Lung microvascular endothelial cell (primary cell): ENCODE measurements at regions not wholly inside any gene's neighbourhood (a gene's known extent, or its start where the extent isn't known, plus 50 kb on each side); places are given as distances from the start of the nearest gene placed in this dataset.
A peak's percentile ranks its signal among the peaks of the same experiment; 100 is the strongest.

Source experiments
- DNase-seq, 2 donors: peaks; one replicate each; pipeline versions ENCODE4 v3.0.0 to v3.0.0-alpha.2; 2010; ENCODE audit warnings: low read depth in 2 of 2

- no peak for DNase-seq
Observed at GRCh38 chr11:123378096-123378495, 52.0 kb upstream of the GRAMD1B start.

GRCh38 chr11:123377355-123377754 lies 52.7 kb upstream of the GRAMD1B start:
- no peak for DNase-seq

- DNase-seq: no peak
Observed at GRCh38 chr11:123375832-123376231, 54.2 kb upstream of the GRAMD1B start.

- DNase-seq: no peak
Observed at GRCh38 chr11:123374622-123374968, 55.5 kb upstream of the GRAMD1B start.

GRCh38 chr11:123373754-123374621 lies 56.1 kb upstream of the GRAMD1B start:
- DNase-seq: no peak

GRCh38 chr11:123371506-123372297 lies 58.4 kb upstream of the GRAMD1B start:
- no peak for DNase-seq

GRCh38 chr11:123366924-123367323 lies 63.1 kb upstream of the GRAMD1B start:
- DNase-seq: no peak

GRCh38 chr11:123365955-123366354 lies 64.1 kb upstream of the GRAMD1B start:
- DNase-seq: no peak

- no peak for DNase-seq
Observed at GRCh38 chr11:123364080-123364479, 66.0 kb upstream of the GRAMD1B start.

- DNase-seq: no peak
Observed at GRCh38 chr11:123363556-123363955, 66.5 kb upstream of the GRAMD1B start.

- DNase-seq: no peak
Observed at GRCh38 chr11:123362941-123363340, 67.1 kb upstream of the GRAMD1B start.

GRCh38 chr11:123362186-123362585 lies 67.9 kb upstream of the GRAMD1B start:
- DNase-seq: no peak

- DNase-seq: no peak
Observed at GRCh38 chr11:123361110-123361509, 69.0 kb upstream of the GRAMD1B start.

- DNase-seq: no peak
Observed at GRCh38 chr11:123360267-123360936, 69.7 kb upstream of the GRAMD1B start.

GRCh38 chr11:123357990-123358827 lies 71.9 kb upstream of the GRAMD1B start:
- peak in 1 of 2 donors; percentile 4 for DNase-seq

- DNase-seq: no peak
Observed at GRCh38 chr11:123357353-123357989, 72.6 kb upstream of the GRAMD1B start.

- no peak for DNase-seq
Observed at GRCh38 chr11:123356539-123356938, 73.5 kb upstream of the GRAMD1B start.

- no peak for DNase-seq
Observed at GRCh38 chr11:123354371-123354975, 75.6 kb upstream of the GRAMD1B start.

- DNase-seq: no peak
Observed at GRCh38 chr11:123351375-123351774, 78.7 kb upstream of the GRAMD1B start.

GRCh38 chr11:123349382-123349781 lies 80.7 kb upstream of the GRAMD1B start:
- no peak for DNase-seq
